ENCODE measurements at regions not wholly inside any gene's neighbourhood (a gene's known extent, or its start where the extent isn't known, plus 50 kb on each side); places are given as distances from the start of the nearest gene placed in this dataset.

DNA sequence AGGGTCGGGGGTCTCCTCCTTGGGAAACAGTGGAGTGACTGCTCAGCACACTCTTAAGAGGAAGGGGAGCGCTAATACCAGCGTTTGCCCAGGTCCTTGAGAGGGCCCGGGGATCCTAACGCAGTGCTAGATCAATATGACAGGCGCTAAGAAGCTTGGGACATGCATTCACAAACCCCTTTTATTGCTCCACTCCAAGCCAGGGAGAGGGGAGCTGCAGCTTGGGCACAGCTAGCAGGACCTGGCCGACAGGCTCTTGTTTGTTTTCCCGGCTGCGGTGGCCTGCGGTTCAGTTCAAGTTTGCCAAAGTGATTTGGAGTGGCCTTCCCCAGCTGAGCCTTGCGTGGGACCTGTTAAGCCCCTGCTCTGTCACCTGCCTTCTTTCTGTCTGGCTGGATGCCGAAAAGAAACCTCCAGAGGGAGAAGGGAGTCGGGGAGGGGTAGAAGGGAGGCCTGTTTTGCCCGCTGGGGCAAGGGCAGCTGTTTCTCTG, 152.1 kb downstream of the GLI2 start:
- no peaks in the 10 kb centered on the region for H3K4me1 ChIP-seq (ENCODE audit: control insufficient read depth in 1 of 2, insufficient read depth in 1 of 2, low read depth in 1 of 2, low read length in 1 of 2)
- TF ChIP-seq, protein P1, sequence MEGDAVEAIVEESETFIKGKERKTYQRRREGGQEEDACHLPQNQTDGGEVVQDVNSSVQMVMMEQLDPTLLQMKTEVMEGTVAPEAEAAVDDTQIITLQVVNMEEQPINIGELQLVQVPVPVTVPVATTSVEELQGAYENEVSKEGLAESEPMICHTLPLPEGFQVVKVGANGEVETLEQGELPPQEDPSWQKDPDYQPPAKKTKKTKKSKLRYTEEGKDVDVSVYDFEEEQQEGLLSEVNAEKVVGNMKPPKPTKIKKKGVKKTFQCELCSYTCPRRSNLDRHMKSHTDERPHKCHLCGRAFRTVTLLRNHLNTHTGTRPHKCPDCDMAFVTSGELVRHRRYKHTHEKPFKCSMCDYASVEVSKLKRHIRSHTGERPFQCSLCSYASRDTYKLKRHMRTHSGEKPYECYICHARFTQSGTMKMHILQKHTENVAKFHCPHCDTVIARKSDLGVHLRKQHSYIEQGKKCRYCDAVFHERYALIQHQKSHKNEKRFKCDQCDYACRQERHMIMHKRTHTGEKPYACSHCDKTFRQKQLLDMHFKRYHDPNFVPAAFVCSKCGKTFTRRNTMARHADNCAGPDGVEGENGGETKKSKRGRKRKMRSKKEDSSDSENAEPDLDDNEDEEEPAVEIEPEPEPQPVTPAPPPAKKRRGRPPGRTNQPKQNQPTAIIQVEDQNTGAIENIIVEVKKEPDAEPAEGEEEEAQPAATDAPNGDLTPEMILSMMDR (IDR thresholded peaks at IDR 0.05), result no peak
- H3K27ac ChIP-seq, result no peak overlapping the region
- H3K4me3 ChIP-seq (ENCODE audit: low read depth in 1 of 2, low read length in 1 of 2), result no peak overlapping the region
- no peaks in the 10 kb centered on the region for H3K9me3 ChIP-seq
- no peaks in the 10 kb centered on the region for H3K36me3 ChIP-seq
- H3K27me3 ChIP-seq, result no peaks in the 10 kb centered on the region

DNA sequence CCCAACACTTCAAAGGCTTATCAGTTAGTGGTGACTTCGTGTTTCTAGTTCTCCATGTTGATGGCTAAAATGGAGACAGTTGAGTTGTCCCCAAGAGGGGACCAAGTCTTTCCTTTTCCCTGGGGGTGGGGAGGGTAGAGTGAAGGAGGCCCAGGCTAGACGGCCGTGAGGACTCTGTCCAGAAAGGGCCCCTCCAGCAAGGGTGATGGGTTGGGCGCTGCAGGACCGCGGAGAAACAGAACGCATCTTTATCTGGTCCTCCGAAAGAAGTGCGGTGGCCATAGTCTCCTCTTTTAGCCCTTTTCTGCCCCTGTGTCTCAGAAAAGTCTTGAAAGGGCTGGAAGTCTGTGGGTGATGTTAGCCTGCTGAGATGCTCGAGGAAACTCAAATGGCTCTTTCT, 153.2 kb downstream of the GLI2 start:
- H3K27ac ChIP-seq, result no peak overlapping the region
- no peaks in the 10 kb centered on the region for H3K4me1 ChIP-seq (ENCODE audit: control insufficient read depth in 1 of 2, insufficient read depth in 1 of 2, low read depth in 1 of 2, low read length in 1 of 2)
- no peaks in the 10 kb centered on the region for H3K27me3 ChIP-seq
- no peak overlapping the region for H3K4me3 ChIP-seq (ENCODE audit: low read depth in 1 of 2, low read length in 1 of 2)
- no peaks in the 10 kb centered on the region for H3K36me3 ChIP-seq
- TF ChIP-seq, protein P1 (IDR thresholded peaks at IDR 0.05), result no peak
- H3K9me3 ChIP-seq, result no peaks in the 10 kb centered on the region

DNA sequence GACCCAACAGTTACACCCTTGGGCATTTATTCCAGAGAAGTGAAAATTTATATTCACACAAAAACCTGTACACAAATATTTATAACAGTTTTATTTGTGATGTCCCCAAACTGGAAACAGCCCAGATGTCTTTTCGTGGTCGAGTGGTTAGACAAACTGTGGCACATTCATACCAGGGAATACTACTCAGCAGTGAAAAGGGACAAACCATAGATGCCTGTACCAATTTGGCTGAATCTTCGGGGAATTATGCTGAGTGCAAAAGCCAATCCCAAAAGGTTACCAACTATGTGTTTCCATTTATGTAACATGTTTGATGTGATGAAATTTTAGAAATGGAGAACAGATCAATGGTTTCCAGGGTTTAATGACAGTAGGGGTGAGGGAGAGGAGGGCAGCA, 154.3 kb downstream of the GLI2 start:
- no peaks in the 10 kb centered on the region for H3K4me1 ChIP-seq (ENCODE audit: control insufficient read depth in 1 of 2, insufficient read depth in 1 of 2, low read depth in 1 of 2, low read length in 1 of 2)
- H3K27ac ChIP-seq, result no peak overlapping the region
- no peaks in the 10 kb centered on the region for H3K27me3 ChIP-seq
- H3K4me3 ChIP-seq (ENCODE audit: low read depth in 1 of 2, low read length in 1 of 2), result no peak overlapping the region
- H3K36me3 ChIP-seq, result no peaks in the 10 kb centered on the region
- TF ChIP-seq, protein P1 (IDR thresholded peaks at IDR 0.05), result no peak
- H3K9me3 ChIP-seq, result no peaks in the 10 kb centered on the region

DNA sequence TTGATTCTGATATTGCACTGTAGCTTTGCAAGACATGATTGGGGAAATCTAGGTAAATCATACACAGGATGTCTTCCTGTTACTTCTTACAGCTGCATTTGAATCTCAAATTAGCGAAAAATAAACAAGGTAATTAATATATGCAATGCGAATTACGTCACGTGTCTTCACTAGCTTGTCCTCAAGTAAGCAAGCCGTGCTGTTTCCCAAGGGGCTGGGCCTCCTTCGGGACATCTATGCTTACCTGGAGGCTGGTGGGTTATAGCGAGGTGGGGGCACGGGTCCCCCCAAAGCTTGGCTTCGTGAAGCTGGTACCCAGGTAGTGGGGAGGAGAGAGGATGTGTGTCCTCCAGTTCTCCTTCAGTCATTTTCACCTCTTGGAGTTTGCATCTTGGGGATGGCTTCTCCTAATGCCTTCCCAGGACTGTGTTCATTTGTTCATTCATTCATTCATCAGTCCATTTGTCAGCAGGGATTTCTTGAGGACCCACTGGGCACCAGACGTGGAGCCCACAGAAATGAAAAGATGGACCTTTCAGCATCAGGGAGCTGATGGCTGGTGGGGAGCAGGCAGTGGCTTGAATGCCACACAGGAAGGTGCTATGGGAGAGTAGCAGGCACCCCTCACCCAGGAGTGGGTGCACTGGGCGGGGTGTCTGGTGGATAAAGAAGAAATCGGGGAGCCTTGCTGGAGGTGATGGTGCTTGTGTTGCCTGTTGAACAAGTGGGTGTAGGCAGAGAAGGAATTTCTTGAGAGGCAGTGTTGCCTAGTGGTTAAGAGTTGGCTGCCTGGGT, 155.1 kb downstream of the GLI2 start:
- TF ChIP-seq, protein P1 (IDR thresholded peaks at IDR 0.05), result no peak
- H3K4me1 ChIP-seq (ENCODE audit: control insufficient read depth in 1 of 2, insufficient read depth in 1 of 2, low read depth in 1 of 2, low read length in 1 of 2), result no peaks in the 10 kb centered on the region
- H3K9me3 ChIP-seq, result no peaks in the 10 kb centered on the region
- no peak overlapping the region for H3K4me3 ChIP-seq (ENCODE audit: low read depth in 1 of 2, low read length in 1 of 2)
- H3K27me3 ChIP-seq, result no peaks in the 10 kb centered on the region
- H3K27ac ChIP-seq, result no peak overlapping the region
- no peaks in the 10 kb centered on the region for H3K36me3 ChIP-seq

DNA sequence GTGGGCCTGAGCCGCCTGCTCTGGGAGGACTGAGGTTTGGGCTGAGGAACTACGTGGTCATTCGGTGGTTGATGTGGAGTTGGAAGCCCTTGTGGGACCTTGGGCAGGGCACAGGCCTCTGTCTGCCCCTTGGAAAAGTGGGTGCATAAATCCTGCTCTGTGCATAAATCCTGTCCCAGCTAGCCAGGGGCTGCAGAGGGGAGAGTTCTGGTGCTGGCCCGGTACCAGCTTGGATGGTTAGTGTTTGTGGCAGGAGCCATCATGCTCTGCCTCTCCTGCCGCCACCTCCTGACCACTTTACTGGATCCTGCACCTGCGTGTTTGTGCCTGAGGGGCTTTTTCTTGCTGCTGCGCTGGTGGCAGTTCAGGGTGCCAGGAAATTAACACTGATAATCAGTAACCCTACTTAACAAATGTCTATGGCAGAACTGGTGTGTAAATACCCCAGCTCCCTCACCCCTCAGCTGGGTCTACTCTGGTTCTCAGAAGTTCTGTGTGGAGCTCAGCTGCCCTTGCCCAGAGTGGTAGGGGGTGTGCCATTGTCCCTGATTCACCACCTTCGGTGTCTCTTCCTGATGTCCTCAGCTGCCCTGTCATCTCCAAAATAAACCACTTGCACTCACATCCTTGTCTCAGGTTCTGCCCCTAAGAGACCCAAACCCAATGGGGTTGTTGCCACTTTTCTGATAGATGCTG, 156.8 kb downstream of the GLI2 start:
- TF ChIP-seq, protein P1 (IDR thresholded peaks at IDR 0.05), result no peak
- Histone ChIP-seq H3K4me3 (ENCODE audit: low read depth in 1 of 2, low read length in 1 of 2) (no peak overlapping the region), H3K27me3 (no peaks in the 10 kb centered on the region), H3K27ac (no peak overlapping the region), H3K4me1 (ENCODE audit: control insufficient read depth in 1 of 2, insufficient read depth in 1 of 2, low read depth in 1 of 2, low read length in 1 of 2) (no peaks in the 10 kb centered on the region), H3K9me3 (no peaks in the 10 kb centered on the region), H3K36me3 (no peaks in the 10 kb centered on the region)
